HG03521 (cell line): ENCODE measurements at regions not wholly inside any gene's neighbourhood (a gene's known extent, or its start where the extent isn't known, plus 50 kb on each side); places are given as distances from the start of the nearest gene placed in this dataset.
"Not testable (repeated sequence)": the region's sequence is repeated elsewhere in the genome, so short reads cannot be mapped to it uniquely, and the experiment has no call there.

Experiments used
- ATAC-seq: cut with Tn5 transposase; IDR thresholded peaks from one replicate; pipeline ENCODE4 v1.9.1; 2021; ENCODE audit warnings: mild to moderate bottlenecking, moderate library complexity; ENCODE audit not compliant: unreplicated experiment

- no peak for ATAC-seq
Measured at GRCh38 chr10:53664282-53665019, 891.9 kb upstream of the MBL2 start.

GRCh38 chr10:53650794-53651193 is 878.2 kb upstream of the MBL2 start:
- no peak for ATAC-seq

- ATAC-seq = not testable (repeated sequence)
Measured at GRCh38 chr10:53647221-53647620, 874.6 kb upstream of the MBL2 start.

GRCh38 chr10:53646525-53646924 is 873.9 kb upstream of the MBL2 start:
- no peak for ATAC-seq

GRCh38 chr10:53645951-53646350 is 873.4 kb upstream of the MBL2 start:
- no peak for ATAC-seq

GRCh38 chr10:53638006-53638405 is 865.4 kb upstream of the MBL2 start:
- ATAC-seq = no peak

- no peak for ATAC-seq
Measured at GRCh38 chr10:53624722-53625121, 852.1 kb upstream of the MBL2 start.

- ATAC-seq = no peak
Measured at GRCh38 chr10:53622201-53622600, 849.6 kb upstream of the MBL2 start.

GRCh38 chr10:53619671-53620070 is 847.1 kb upstream of the MBL2 start:
- ATAC-seq = no peak

GRCh38 chr10:53607691-53608090 is 835.1 kb upstream of the MBL2 start:
- no peak for ATAC-seq

- ATAC-seq = no peak
Measured at GRCh38 chr10:53606981-53607380, 834.4 kb upstream of the MBL2 start.

GRCh38 chr10:53601260-53601875 is 828.8 kb upstream of the MBL2 start:
- ATAC-seq = no peak

GRCh38 chr10:53598914-53599313 is 826.3 kb upstream of the MBL2 start:
- no peak for ATAC-seq

GRCh38 chr10:53597835-53598251 is 825.3 kb upstream of the MBL2 start:
- no peak for ATAC-seq

GRCh38 chr10:53580465-53580864 is 807.9 kb upstream of the MBL2 start:
- no peak for ATAC-seq

- ATAC-seq = no peak
Measured at GRCh38 chr10:53579773-53580172, 807.2 kb upstream of the MBL2 start.

GRCh38 chr10:53574024-53574423 is 801.4 kb upstream of the MBL2 start:
- ATAC-seq = no peak

GRCh38 chr10:53573498-53573897 is 800.9 kb upstream of the MBL2 start:
- ATAC-seq = no peak

GRCh38 chr10:53572799-53573198 is 800.2 kb upstream of the MBL2 start:
- ATAC-seq = no peak

GRCh38 chr10:53570221-53570620 is 797.6 kb upstream of the MBL2 start:
- no peak for ATAC-seq

- no peak for ATAC-seq
Measured at GRCh38 chr10:53569455-53569854, 796.9 kb upstream of the MBL2 start.

GRCh38 chr10:53548664-53549063 is 776.1 kb upstream of the MBL2 start:
- ATAC-seq = no peak

- ATAC-seq = no peak
Measured at GRCh38 chr10:53547364-53547763, 774.8 kb upstream of the MBL2 start.
